ENCODE measurements at regions not wholly inside any gene's neighbourhood (a gene's known extent, or its start where the extent isn't known, plus 50 kb on each side); places are given as distances from the start of the nearest gene placed in this dataset.
"Not testable (repeated sequence)": the region's sequence is repeated elsewhere in the genome, so short reads cannot be mapped to it uniquely, and the experiment has no call there.

GRCh38 chr2:235413064-235413463 lies 80.8 kb upstream of the AGAP1 start:
- no peak for DNase-seq

GRCh38 chr2:235414422-235414821 lies 79.4 kb upstream of the AGAP1 start:
- DNase-seq = no peak

- DNase-seq = no peak
Measured at GRCh38 chr2:235416858-235417499, 76.9 kb upstream of the AGAP1 start.

- no peak for DNase-seq
Measured at GRCh38 chr2:235418918-235419317, 74.9 kb upstream of the AGAP1 start.

GRCh38 chr2:235419996-235420395 lies 73.8 kb upstream of the AGAP1 start:
- DNase-seq = no peak

GRCh38 chr2:235421618-235422017 lies 72.2 kb upstream of the AGAP1 start:
- DNase-seq = no peak

- no peak for DNase-seq
Measured at GRCh38 chr2:235430366-235431083, 63.3 kb upstream of the AGAP1 start.

- no peak for DNase-seq
Measured at GRCh38 chr2:235432741-235433520, 60.9 kb upstream of the AGAP1 start.

- DNase-seq = peak in 1 of 3 donors; percentile 5
Measured at GRCh38 chr2:235433860-235434259, 60.0 kb upstream of the AGAP1 start.

GRCh38 chr2:235439959-235440662 lies 53.7 kb upstream of the AGAP1 start:
- DNase-seq = no peak

- not testable (repeated sequence) for DNase-seq
Measured at GRCh38 chr2:235443580-235443979, 50.3 kb upstream of the AGAP1 start.
